ENCODE measurements at regions not wholly inside any gene's neighbourhood (a gene's known extent, or its start where the extent isn't known, plus 50 kb on each side); places are given as distances from the start of the nearest gene placed in this dataset.

- TF ChIP-seq CTCF (IDR thresholded peaks at IDR 0.05; ENCODE audit: insufficient read depth, low read length, poor library complexity, severe bottlenecking) (no peak), EZH2phosphoT487 (conservative IDR thresholded peaks at IDR 0.05; ENCODE audit: low read length) (no peak)
Observed at GRCh38 chr22:34903416-34903815, 162.5 kb upstream of the ISX start.

All from SU-DHL-6 (cell line).